ENCODE measurements at regions not wholly inside any gene's neighbourhood (a gene's known extent, or its start where the extent isn't known, plus 50 kb on each side); places are given as distances from the start of the nearest gene placed in this dataset.

GRCh38 chr15:98562331-98562937 lies 85.9 kb upstream of the IGF1R start:
- TF ChIP-seq, protein P1, sequence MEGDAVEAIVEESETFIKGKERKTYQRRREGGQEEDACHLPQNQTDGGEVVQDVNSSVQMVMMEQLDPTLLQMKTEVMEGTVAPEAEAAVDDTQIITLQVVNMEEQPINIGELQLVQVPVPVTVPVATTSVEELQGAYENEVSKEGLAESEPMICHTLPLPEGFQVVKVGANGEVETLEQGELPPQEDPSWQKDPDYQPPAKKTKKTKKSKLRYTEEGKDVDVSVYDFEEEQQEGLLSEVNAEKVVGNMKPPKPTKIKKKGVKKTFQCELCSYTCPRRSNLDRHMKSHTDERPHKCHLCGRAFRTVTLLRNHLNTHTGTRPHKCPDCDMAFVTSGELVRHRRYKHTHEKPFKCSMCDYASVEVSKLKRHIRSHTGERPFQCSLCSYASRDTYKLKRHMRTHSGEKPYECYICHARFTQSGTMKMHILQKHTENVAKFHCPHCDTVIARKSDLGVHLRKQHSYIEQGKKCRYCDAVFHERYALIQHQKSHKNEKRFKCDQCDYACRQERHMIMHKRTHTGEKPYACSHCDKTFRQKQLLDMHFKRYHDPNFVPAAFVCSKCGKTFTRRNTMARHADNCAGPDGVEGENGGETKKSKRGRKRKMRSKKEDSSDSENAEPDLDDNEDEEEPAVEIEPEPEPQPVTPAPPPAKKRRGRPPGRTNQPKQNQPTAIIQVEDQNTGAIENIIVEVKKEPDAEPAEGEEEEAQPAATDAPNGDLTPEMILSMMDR (IDR thresholded peaks at IDR 0.05) = no peak
- no peak for TF ChIP-seq POLR2A (IDR thresholded peaks at IDR 0.05)
